ENCODE measurements at regions not wholly inside any gene's neighbourhood (a gene's known extent, or its start where the extent isn't known, plus 50 kb on each side); places are given as distances from the start of the nearest gene placed in this dataset.
"Not testable (repeated sequence)": the region's sequence is repeated elsewhere in the genome, so short reads cannot be mapped to it uniquely, and the experiment has no call there.

DNA sequence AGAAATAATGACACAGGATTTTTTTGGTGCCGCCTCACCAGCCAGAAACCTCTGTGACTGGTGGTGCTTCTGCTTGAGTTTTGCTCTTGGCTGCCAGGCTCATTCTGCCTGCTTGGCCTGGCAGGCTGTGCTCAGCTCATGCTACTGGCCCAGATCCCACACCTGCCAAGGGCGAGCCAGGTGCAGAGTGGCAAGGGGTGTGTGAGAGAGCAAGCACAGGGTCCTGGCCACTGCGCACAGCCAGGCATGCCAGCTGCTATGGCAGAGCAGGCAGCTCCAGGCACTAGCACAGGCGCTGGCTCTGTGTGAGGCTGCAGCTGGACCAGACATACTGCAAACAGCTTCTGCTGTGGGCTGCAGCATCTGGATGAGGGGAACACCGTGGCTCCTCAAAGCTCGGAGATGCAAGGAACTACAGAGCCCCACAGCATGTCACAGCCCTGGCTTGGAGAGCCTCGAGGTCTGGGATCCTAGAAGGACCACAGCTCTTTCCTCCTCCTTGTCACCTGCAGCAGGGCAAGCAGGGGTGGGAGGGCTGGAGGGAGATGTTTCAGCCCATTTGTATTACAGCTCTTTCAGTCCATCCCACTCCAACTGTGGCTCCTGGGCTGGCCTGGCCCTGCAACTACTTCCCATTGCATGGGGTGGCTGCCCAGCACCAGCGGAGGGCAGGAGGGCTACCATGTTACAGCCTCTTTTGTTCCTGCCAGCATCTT, 313.4 kb upstream of the SEMA3C start:
- Histone ChIP-seq H3K36me3 (no peaks in the 10 kb centered on the region), H3K9me3 (no peaks in the 10 kb centered on the region), H3K27me3 (no peaks in the 10 kb centered on the region), H3K4me3 (replicated peaks in 1 of 3) (no peak overlapping the region), H3K4me1 (no peaks in the 10 kb centered on the region), H3K27ac (no peak overlapping the region)
- no peak for TF ChIP-seq POLR2A (IDR thresholded peaks at IDR 0.05)
- TF ChIP-seq, protein P1, sequence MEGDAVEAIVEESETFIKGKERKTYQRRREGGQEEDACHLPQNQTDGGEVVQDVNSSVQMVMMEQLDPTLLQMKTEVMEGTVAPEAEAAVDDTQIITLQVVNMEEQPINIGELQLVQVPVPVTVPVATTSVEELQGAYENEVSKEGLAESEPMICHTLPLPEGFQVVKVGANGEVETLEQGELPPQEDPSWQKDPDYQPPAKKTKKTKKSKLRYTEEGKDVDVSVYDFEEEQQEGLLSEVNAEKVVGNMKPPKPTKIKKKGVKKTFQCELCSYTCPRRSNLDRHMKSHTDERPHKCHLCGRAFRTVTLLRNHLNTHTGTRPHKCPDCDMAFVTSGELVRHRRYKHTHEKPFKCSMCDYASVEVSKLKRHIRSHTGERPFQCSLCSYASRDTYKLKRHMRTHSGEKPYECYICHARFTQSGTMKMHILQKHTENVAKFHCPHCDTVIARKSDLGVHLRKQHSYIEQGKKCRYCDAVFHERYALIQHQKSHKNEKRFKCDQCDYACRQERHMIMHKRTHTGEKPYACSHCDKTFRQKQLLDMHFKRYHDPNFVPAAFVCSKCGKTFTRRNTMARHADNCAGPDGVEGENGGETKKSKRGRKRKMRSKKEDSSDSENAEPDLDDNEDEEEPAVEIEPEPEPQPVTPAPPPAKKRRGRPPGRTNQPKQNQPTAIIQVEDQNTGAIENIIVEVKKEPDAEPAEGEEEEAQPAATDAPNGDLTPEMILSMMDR (IDR thresholded peaks at IDR 0.05), result no peak
- intact Hi-C loops (cut with DNase I), result no loop called here
- DNase-seq, result peak; percentile 55 to 61
- WGBS, 2 donors, result 58 to 74% methylated on average over 5 to 6 of the region's 8 CpGs

DNA sequence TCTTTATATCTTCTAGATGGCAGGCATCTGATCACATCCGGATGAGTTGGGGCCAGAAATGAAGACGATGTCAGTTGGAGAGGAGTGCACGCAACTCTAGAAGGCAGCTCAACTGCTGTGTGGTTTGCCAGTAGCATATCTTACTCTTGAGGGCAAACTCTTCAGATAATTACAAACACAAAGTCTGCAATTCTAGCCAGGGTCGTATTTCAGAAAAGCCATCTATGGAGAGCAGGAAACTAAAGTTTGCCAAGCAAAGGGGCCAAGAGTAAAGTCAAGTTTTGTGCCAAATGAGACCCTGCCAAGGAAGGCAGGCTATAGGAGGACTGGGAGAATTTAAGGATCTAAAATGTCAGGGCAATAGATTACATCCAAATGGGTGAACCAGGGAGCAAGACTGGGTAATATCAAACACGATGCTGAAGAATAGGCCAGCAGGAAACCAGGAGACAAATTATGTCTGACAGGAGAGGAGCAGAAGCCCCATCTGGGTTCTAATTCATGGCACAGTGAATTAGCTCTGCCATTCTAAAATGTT, 312.5 kb upstream of the SEMA3C start:
- intact Hi-C loops (cut with DNase I), result no loop called here
- TF ChIP-seq, protein P1 (IDR thresholded peaks at IDR 0.05), result no peak
- no peak for TF ChIP-seq POLR2A (IDR thresholded peaks at IDR 0.05)
- Histone ChIP-seq H3K4me1 (no peaks in the 10 kb centered on the region), H3K9me3 (no peaks in the 10 kb centered on the region), H3K4me3 (replicated peaks in 1 of 3) (no peak overlapping the region), H3K36me3 (no peaks in the 10 kb centered on the region), H3K27me3 (no peaks in the 10 kb centered on the region), H3K27ac (no peak overlapping the region)
- no peak for DNase-seq
- 61 to 62% methylated on average over 5 of the region's 5 CpGs for WGBS, 2 donors

DNA sequence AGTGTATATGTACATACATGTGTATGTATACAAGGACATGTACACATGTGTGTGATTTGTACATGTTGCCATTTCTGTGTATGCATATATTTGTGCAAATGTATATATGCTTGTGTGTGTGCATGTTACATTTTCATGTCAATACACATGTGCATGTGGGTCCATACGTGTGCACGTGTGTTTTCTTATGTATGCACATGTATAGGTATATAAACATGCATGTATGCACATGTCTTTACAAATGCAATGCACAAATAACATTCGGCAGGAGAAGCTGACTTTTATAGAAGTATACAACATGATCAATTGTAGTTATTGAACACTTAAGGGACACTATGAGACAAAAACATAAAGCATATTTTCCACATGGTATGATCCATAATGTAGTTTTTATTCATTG, 307.4 kb upstream of the SEMA3C start:
- no peaks in the 10 kb centered on the region for H3K27me3 ChIP-seq
- H3K27ac ChIP-seq, result no peak overlapping the region
- no peaks in the 10 kb centered on the region for H3K36me3 ChIP-seq
- no peak overlapping the region for H3K4me3 ChIP-seq (replicated peaks in 1 of 3)
- TF ChIP-seq, protein P1 (IDR thresholded peaks at IDR 0.05), result no peak
- no peak for TF ChIP-seq POLR2A (IDR thresholded peaks at IDR 0.05)
- H3K9me3 ChIP-seq, result no peaks in the 10 kb centered on the region
- no peaks in the 10 kb centered on the region for H3K4me1 ChIP-seq
- intact Hi-C loops (cut with DNase I), result no loop called here
- DNase-seq, result no peak
- WGBS, 2 donors, result 94 to 95% methylated on average over 3 of the region's 3 CpGs

DNA sequence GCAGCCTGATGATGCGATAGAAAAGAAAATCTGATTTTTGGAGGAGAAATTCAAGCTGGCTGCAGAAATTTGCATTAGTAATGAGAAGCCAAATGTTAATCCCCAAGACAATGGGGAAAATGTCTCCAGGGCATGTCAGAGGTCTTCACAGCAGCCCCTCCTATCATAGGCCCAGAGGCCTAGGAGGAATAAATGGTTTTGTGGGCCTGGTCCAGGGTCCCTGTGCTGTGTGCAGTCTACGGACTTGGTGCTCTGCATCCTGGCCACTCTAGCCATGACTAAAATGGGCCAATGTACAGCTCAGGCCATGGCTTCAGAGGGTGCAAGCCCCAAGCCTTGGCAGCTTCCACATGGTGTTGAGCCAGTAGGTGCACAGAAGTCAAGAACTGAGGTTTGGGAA, 303.8 kb upstream of the SEMA3C start:
- H3K27ac ChIP-seq; DNase-seq; H3K27me3 ChIP-seq; H3K4me1 ChIP-seq; intact Hi-C loops (cut with DNase I); H3K4me3 ChIP-seq (replicated peaks in 1 of 3); H3K9me3 ChIP-seq; H3K36me3 ChIP-seq: not testable (repeated sequence)
- 95 to 99% methylated on average over 2 of the region's 2 CpGs for WGBS, 2 donors

DNA sequence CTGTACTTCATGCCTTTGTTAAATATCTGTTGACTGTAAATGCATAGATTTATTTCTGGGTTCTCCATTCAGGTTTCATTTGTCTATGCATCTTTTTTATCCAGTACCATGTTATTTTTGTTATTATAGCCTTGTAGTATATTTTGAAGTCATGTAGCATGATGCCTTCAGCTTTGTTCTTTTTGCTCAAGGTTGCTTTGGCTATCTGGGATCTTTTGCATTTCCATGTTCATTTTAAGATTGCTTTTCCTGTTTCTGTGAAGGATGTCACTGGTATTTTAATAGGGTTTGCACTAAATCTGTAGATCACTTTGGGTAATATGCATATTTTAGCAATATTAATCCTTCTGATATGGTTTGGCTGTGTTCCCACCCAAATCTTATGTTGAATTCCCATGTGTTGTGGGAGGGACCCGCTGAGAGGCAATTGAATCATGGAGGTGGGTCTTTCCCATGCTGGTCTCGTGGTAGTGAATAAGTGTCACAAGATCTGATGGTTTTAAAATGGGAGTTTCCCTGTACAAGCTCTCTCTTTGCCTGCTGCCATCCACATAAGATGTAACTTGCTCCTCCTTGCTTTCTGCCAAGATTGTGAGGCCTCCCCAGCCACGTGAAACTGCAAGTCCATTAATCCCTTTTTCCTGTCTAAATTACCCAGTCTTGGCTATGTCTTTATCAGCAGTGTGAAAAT, 302.8 kb upstream of the SEMA3C start:
- 73 to 75% methylated on average over 3 of the region's 3 CpGs for WGBS, 2 donors
- intact Hi-C loops (cut with DNase I), result no loop called here
- H3K27me3 ChIP-seq, result no peaks in the 10 kb centered on the region
- TF ChIP-seq, protein P1 (IDR thresholded peaks at IDR 0.05), result no peak
- no peak for TF ChIP-seq POLR2A (IDR thresholded peaks at IDR 0.05)
- no peak for DNase-seq
- no peak overlapping the region for H3K27ac ChIP-seq
- no peaks in the 10 kb centered on the region for H3K36me3 ChIP-seq
- no peak overlapping the region for H3K4me3 ChIP-seq (replicated peaks in 1 of 3)
- H3K4me1 ChIP-seq, result no peaks in the 10 kb centered on the region
- no peaks in the 10 kb centered on the region for H3K9me3 ChIP-seq

All from thyroid gland (tissue), 4 donors.